ENCODE measurements at regions not wholly inside any gene's neighbourhood (a gene's known extent, or its start where the extent isn't known, plus 50 kb on each side); places are given as distances from the start of the nearest gene placed in this dataset.
"Not testable (repeated sequence)": the region's sequence is repeated elsewhere in the genome, so short reads cannot be mapped to it uniquely, and the experiment has no call there.

DNA sequence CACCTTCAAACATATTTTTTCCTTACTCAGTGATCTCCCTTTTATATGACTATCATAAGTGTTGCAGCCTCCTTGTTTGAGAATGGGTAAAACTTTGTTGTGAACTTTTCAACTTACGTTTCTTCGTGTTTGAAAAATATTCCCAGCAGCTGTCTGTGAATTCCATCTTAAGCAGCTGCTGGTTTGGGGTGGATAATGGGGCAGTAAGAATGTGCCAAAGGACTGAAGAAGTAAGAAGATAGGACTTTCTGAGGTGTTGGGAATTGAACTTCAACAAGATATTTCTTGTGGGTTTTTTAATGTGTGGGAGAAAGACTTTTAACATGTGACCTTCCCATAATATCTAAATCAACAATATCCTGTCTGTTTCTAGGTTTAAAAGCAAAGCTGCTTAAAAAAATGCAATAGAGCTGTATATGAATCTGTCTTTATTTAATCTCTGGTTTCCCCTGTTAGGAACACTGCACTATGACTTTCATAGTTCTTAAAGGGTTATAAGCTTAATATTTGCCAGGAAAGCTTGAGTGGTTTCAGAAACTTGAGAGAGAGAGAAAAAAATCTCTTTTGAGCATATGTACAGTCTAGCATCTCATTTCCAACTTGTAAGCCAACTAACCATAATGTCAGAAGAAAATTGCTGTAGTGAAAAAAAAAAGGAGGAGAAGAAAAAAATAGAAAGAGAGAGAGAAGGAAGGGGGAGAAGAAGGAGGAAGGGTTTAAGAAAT is 1659.2 kb upstream of the FLRT2 start:
- Mint-ChIP-seq H3K9me3 (peaks cover 15% of the 10 kb centered on the region), H3K36me3 (ENCODE audit: insufficient read depth) (no peaks in the 10 kb centered on the region), H3K27me3 (ENCODE audit: low read depth) (no peaks in the 10 kb centered on the region), H3K4me1 (ENCODE audit: low read depth) (no peaks in the 10 kb centered on the region), H3K4me3 (no peak overlapping the region)
- no peak for ATAC-seq
- no peak for DNase-seq

DNA sequence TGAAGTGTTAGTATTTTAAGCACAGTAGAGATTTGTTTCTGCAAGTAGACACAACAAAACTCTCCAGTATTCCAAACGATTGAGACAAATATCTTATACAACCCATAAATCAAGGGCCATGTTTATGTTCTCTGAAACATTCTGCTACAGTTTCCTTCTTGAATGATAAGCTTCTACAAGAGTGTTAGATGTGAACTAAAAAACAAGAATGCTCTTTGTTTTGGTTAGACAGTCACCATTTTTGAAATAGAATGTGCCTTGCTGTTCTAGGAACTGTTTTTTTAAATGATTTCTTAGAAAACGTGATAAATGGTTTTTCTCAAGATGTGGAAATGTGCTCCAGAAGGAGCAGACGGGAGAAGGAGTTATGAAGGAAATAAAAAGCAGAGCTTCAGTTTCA is 1656.3 kb upstream of the FLRT2 start:
- Mint-ChIP-seq H3K9me3 (peaks cover 12% of the 10 kb centered on the region), H3K27me3 (ENCODE audit: low read depth) (no peaks in the 10 kb centered on the region), H3K4me3 (no peak overlapping the region), H3K4me1 (ENCODE audit: low read depth) (no peaks in the 10 kb centered on the region), H3K36me3 (ENCODE audit: insufficient read depth) (no peaks in the 10 kb centered on the region)
- ATAC-seq (no peak), DNase-seq (no peak)

DNA sequence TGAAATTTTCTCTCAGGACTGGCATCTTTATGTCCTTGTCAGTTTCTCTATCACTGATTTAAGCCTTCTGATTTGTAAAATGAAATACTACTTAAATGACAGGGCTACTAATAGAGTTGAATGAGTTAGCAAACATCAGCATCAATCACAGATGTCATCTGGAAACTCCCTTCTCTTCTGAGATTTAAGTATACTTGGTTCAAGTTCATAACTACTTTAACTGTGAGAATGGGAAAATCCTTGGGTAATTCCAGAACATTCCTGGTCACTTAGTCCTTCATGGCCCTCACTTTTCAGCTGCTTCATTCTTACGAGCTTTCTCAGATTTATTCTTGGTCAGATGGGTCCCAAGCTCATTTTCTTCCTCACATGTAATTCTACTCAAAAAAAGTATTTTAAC is 1655.3 kb upstream of the FLRT2 start:
- no peak for DNase-seq
- Mint-ChIP-seq H3K36me3 (ENCODE audit: insufficient read depth) (no peaks in the 10 kb centered on the region), H3K4me1 (ENCODE audit: low read depth) (no peaks in the 10 kb centered on the region), H3K9me3 (peaks cover 12% of the 10 kb centered on the region), H3K4me3 (no peak overlapping the region), H3K27me3 (ENCODE audit: low read depth) (no peaks in the 10 kb centered on the region)
- no peak for ATAC-seq

DNA sequence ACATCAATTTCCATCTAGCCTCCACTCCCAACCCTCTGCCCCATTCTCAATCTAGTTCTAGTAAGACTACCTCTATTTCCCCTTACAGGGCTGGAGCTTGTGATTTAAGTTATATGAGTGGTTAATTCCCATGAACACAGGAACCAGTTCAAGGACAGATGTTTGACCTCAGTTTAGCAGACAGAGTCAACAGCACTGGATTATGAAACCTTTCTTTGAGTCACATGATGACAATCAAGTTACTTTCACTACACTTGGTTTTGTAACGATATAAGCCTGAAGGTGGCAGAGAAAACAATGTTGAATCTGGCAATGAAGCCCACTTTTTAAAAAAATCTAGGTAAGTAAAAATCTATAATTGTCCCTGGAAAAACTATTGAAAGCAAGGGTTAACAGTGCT is 1646.2 kb upstream of the FLRT2 start:
- DNase-seq (no peak), ATAC-seq (no peak)
- H3K27me3 Mint-ChIP-seq (ENCODE audit: low read depth), result no peaks in the 10 kb centered on the region
- no peaks in the 10 kb centered on the region for H3K4me1 Mint-ChIP-seq (ENCODE audit: low read depth)
- H3K36me3 Mint-ChIP-seq (ENCODE audit: insufficient read depth), result no peaks in the 10 kb centered on the region
- H3K4me3 Mint-ChIP-seq, result no peak overlapping the region
- H3K9me3 Mint-ChIP-seq, result peaks cover 15% of the 10 kb centered on the region

DNA sequence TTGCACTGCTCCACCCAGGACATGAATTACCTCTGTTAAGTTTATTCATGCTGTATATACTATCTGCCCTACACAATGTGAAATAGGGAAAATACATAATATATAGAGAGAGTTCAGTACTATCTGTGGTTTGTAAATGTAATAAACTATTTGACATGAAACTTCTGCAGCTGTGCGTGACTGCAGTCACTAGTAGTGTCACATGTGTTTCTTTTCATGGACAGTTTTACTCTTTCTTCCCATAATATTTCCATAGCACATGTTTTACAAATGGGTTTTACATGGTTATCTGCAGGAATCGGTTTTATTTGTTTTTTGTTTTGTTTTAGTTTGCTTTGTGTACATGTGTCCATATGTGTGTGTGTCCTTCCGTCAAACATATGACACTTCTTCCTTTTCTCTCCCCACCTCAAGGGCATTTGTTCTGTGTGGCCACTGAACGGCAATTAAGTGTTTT is 1644.1 kb upstream of the FLRT2 start:
- H3K4me3 Mint-ChIP-seq, result no peak overlapping the region
- peaks cover 12% of the 10 kb centered on the region for H3K9me3 Mint-ChIP-seq
- no peaks in the 10 kb centered on the region for H3K27me3 Mint-ChIP-seq (ENCODE audit: low read depth)
- DNase-seq, result no peak
- H3K36me3 Mint-ChIP-seq (ENCODE audit: insufficient read depth), result no peaks in the 10 kb centered on the region
- no peak for ATAC-seq
- H3K4me1 Mint-ChIP-seq (ENCODE audit: low read depth), result no peaks in the 10 kb centered on the region

DNA sequence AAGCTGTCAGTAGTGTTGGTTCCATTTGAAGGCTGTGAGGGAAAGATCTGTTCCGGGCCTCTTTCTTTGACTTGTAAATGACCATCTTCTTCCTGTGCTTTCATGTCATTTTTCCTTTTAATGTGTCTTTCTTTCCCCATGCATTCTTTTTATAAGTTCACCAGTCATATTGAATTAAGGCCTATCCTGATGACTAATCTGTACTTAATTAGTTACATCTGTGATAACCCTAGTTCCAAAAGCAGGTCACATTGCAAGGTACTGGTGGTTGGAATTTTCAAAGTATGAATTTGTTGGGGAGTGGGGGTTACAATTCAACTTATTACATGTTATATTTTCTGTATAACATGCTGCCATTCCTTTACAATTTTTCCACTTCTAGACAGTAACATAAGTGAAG is 1642.1 kb upstream of the FLRT2 start:
- ATAC-seq, result no peak
- DNase-seq, result no peak
- H3K36me3 Mint-ChIP-seq (ENCODE audit: insufficient read depth), result no peaks in the 10 kb centered on the region
- H3K27me3 Mint-ChIP-seq (ENCODE audit: low read depth), result no peaks in the 10 kb centered on the region
- peaks cover 8% of the 10 kb centered on the region for H3K9me3 Mint-ChIP-seq
- H3K4me3 Mint-ChIP-seq, result no peak overlapping the region
- H3K4me1 Mint-ChIP-seq (ENCODE audit: low read depth), result no peaks in the 10 kb centered on the region

DNA sequence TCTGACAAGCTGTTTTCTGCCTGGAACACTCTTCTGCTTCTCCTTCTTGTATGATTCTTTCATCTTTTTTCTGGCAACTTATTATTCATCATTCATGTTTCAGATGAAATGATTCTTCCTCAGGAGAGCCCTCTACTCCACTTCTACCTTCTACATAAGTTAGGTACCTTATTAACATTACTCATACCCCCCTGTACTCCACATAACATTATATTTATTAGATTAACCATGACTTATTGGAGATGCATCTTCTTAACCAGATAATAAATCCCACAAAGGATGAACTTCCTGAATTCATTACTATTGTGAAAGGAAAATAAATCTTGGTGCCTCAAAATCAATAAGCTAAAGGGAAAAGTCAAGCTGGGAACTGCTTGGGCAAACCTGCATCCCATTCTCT is 1636.5 kb upstream of the FLRT2 start:
- ATAC-seq, result no peak
- DNase-seq, result no peak
- Mint-ChIP-seq H3K9me3 (no peaks in the 10 kb centered on the region), H3K4me1 (ENCODE audit: low read depth) (no peaks in the 10 kb centered on the region), H3K4me3 (no peak overlapping the region), H3K36me3 (ENCODE audit: insufficient read depth) (no peaks in the 10 kb centered on the region), H3K27me3 (ENCODE audit: low read depth) (no peaks in the 10 kb centered on the region)

DNA sequence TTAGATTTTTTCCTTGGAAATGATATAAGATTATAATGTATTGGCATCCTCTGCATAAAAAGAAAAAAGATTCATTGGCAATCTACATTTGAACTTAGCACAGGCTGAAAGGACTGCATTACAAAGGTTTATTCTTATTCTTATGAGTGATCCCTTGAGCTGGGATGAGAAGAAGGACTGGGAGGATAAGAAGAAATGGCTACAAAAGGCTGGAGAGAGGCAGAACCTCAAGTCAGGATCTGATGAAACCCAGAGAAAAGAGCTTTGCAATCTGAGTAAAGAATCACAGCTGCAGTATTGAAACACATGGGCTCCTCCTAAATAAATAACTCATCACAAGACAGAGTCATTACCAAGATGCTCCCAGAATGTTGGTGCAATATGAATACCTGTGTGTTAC is 1635.4 kb upstream of the FLRT2 start:
- ATAC-seq (no peak), DNase-seq (no peak)
- Mint-ChIP-seq H3K4me1 (ENCODE audit: low read depth) (no peaks in the 10 kb centered on the region), H3K36me3 (ENCODE audit: insufficient read depth) (no peaks in the 10 kb centered on the region), H3K4me3 (no peak overlapping the region), H3K27me3 (ENCODE audit: low read depth) (no peaks in the 10 kb centered on the region), H3K9me3 (no peaks in the 10 kb centered on the region)

DNA sequence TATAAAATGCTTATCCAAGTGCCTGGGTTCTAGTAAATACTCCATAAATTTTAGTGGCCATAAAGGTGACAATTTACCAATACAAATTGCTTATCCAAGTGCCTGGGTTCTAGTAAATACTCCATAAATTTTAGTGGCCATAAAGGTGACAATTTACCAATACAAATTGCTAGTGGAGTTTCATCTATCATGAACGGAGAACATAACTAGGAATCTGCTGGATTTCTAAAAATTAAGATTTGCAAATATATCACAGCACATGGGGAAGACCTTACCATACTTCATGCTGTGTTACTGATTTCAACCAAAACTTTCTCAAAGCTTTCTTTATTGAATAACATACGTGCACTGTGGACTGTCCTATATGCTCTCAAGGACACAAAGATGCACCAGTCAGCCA is 1631.4 kb upstream of the FLRT2 start:
- not testable (repeated sequence) for H3K4me3 Mint-ChIP-seq; DNase-seq; H3K4me1 Mint-ChIP-seq (ENCODE audit: low read depth); ATAC-seq; H3K27me3 Mint-ChIP-seq (ENCODE audit: low read depth); H3K9me3 Mint-ChIP-seq; H3K36me3 Mint-ChIP-seq (ENCODE audit: insufficient read depth)

DNA sequence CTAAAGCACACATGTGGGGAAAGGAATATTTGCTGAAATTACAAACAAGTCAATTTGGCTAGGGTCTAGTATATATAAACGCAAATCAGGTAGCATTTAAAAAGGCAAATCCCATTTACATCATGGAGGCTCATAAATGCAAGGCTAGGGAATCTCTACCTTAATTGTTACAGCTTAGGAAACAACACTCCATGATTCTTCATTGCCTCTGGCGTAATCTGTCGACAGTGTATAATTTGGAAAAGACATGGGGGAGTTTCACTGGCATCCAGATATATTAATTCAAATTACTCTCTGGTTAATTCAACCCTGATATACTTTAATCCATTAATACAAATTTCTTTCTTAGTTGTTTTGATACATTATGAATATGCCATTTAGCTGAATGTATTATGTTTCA is 1630.2 kb upstream of the FLRT2 start:
- ATAC-seq (no peak), DNase-seq (no peak)
- Mint-ChIP-seq H3K9me3 (no peaks in the 10 kb centered on the region), H3K4me1 (ENCODE audit: low read depth) (no peaks in the 10 kb centered on the region), H3K36me3 (ENCODE audit: insufficient read depth) (no peaks in the 10 kb centered on the region), H3K27me3 (ENCODE audit: low read depth) (no peaks in the 10 kb centered on the region), H3K4me3 (no peak overlapping the region)

DNA sequence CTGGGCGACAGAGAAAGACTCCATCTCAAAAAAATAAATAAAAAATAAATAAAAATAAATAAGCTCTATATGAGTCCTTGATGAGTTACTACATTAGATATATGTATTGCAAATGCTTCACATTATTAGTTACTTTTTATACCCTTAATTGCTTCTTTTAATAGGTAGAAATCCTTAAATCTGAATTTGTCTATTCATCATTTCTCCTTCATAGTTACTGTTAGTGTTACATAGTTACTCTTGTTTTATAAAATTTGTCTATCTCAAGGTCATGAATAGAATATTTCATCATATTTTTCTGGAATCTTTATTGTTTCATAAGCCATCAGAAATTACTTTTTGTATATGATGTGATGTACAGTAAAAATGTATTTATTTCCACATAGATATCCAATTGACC is 1624.8 kb upstream of the FLRT2 start:
- DNase-seq, result no peak
- Mint-ChIP-seq H3K27me3 (ENCODE audit: low read depth) (no peaks in the 10 kb centered on the region), H3K36me3 (ENCODE audit: insufficient read depth) (no peaks in the 10 kb centered on the region), H3K4me1 (ENCODE audit: low read depth) (no peaks in the 10 kb centered on the region), H3K4me3 (no peak overlapping the region), H3K9me3 (peaks cover 11% of the 10 kb centered on the region)
- no peak for ATAC-seq

DNA sequence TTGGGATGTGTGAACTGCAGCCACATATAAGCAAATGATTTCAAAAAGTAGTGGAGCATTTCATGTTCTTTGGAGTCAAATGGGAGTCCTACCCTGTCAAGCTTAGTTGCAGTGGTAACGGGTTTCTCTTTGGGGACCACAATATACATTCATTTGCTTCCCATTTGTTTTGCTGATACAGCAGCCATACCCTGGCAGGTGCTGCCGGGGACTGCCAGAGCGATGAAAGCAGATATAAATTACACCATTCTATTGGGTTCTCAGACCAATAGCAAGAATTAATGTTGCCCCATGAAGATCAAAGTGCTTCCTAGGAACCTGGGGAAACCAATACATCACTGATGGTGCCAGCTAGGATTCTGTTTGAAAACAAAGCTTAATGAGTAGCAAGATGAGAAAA is 1621.5 kb upstream of the FLRT2 start:
- DNase-seq (no peak), ATAC-seq (no peak)
- Mint-ChIP-seq H3K36me3 (ENCODE audit: insufficient read depth) (no peaks in the 10 kb centered on the region), H3K4me1 (ENCODE audit: low read depth) (no peaks in the 10 kb centered on the region), H3K4me3 (no peak overlapping the region), H3K27me3 (ENCODE audit: low read depth) (no peaks in the 10 kb centered on the region), H3K9me3 (peaks cover 26% of the 10 kb centered on the region)

DNA sequence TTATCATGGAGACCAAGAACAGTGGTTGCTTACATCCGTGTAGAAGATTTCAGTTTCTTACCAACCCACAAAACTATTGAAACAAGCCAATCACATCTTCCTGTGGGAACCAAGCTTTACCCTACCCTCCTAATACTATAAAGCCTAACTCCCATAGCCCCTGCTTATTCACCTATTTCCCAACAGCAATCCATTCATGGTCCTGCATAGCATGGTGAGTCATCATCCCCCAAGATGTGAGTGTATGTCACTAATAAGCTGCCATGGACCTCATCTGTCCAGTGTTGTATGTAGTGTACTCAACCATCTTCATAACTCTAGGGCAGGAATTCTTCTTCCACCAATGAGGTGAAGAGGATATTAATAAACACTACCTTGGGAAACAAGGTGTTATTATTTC is 1620.4 kb upstream of the FLRT2 start:
- H3K36me3 Mint-ChIP-seq (ENCODE audit: insufficient read depth), result no peaks in the 10 kb centered on the region
- peaks cover 29% of the 10 kb centered on the region for H3K9me3 Mint-ChIP-seq
- DNase-seq (no peak), ATAC-seq (no peak)
- no peak overlapping the region for H3K4me3 Mint-ChIP-seq
- no peaks in the 10 kb centered on the region for H3K4me1 Mint-ChIP-seq (ENCODE audit: low read depth)
- no peaks in the 10 kb centered on the region for H3K27me3 Mint-ChIP-seq (ENCODE audit: low read depth)

DNA sequence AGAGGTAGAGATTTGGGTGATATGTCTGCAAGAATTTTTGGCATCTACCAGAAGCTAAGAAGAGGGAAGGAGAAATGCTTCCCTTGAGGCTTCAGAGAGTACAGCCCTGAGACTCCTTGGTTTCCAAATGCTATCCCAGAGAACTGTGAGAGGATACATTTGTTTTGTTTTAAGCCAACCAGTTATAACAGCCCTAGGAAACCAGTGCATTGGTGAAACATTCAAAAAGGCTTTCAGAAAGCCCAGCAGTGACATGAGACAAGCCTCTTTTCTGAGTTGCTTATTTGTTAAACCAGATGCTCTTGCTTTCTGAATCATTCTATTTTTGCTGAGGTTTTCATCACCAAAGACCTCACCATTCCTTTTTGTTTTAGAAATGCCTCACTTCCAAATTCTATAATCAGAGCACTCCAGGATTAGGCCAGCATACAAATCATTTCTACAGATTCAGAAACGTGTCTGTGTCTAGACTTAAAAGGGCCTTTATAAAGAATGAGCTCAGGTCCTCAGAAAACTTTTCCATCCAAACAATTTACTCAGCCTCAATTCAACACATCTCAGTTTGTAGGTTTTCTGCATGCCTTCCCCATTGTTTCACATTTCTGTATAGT is 1617.8 kb upstream of the FLRT2 start:
- no peak overlapping the region for H3K4me3 Mint-ChIP-seq
- H3K4me1 Mint-ChIP-seq (ENCODE audit: low read depth), result no peaks in the 10 kb centered on the region
- no peaks in the 10 kb centered on the region for H3K27me3 Mint-ChIP-seq (ENCODE audit: low read depth)
- H3K36me3 Mint-ChIP-seq (ENCODE audit: insufficient read depth), result no peaks in the 10 kb centered on the region
- ATAC-seq, result no peak
- H3K9me3 Mint-ChIP-seq, result peaks cover 29% of the 10 kb centered on the region
- DNase-seq, result no peak

DNA sequence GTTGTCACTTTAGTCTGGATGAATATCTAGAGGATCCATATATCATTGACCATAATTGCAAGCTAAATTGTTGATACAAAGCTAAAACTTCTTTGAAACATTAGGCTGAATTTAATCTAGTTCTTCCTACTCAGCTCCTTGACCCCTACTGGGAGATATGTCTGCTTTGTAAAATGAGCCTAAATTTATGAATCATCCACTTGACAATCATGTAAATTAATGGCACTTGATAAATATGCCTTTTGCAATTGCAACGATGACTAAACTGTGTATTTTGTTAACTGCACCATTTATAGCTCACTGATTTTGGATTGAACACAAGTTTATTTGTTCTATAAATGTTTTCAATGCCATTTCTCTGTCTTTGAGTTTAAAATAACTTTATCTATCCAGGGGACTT is 1616.5 kb upstream of the FLRT2 start:
- Mint-ChIP-seq H3K9me3 (peaks cover 32% of the 10 kb centered on the region), H3K4me1 (ENCODE audit: low read depth) (no peaks in the 10 kb centered on the region), H3K36me3 (ENCODE audit: insufficient read depth) (no peaks in the 10 kb centered on the region), H3K4me3 (no peak overlapping the region), H3K27me3 (ENCODE audit: low read depth) (no peaks in the 10 kb centered on the region)
- DNase-seq (no peak), ATAC-seq (no peak)
